HG03457 (cell line): ENCODE measurements at regions not wholly inside any gene's neighbourhood (a gene's known extent, or its start where the extent isn't known, plus 50 kb on each side); places are given as distances from the start of the nearest gene placed in this dataset.

ENCODE experiments used
- ATAC-seq: cut with Tn5 transposase; IDR thresholded peaks from one replicate; pipeline ENCODE4 v1.9.1; 2021; ENCODE audit warnings: moderate number of reproducible peaks; ENCODE audit not compliant: unreplicated experiment

GRCh38 chr13:59337070-59337469 lies 826.7 kb downstream of the DIAPH3 start:
- no peak for ATAC-seq

- ATAC-seq: no peak
Observed at GRCh38 chr13:59340151-59340550, 823.6 kb downstream of the DIAPH3 start.

- no peak for ATAC-seq
Observed at GRCh38 chr13:59340581-59340980, 823.1 kb downstream of the DIAPH3 start.

- ATAC-seq: no peak
Observed at GRCh38 chr13:59342400-59342799, 821.3 kb downstream of the DIAPH3 start.

GRCh38 chr13:59343132-59343531 lies 820.6 kb downstream of the DIAPH3 start:
- no peak for ATAC-seq

GRCh38 chr13:59343993-59344822 lies 819.5 kb downstream of the DIAPH3 start:
- ATAC-seq: no peak

GRCh38 chr13:59345311-59345710 lies 818.4 kb downstream of the DIAPH3 start:
- ATAC-seq: no peak

- no peak for ATAC-seq
Observed at GRCh38 chr13:59346999-59347723, 816.6 kb downstream of the DIAPH3 start.

GRCh38 chr13:59348617-59349016 lies 815.1 kb downstream of the DIAPH3 start:
- no peak for ATAC-seq

- ATAC-seq: no peak
Observed at GRCh38 chr13:59352600-59352999, 811.1 kb downstream of the DIAPH3 start.

GRCh38 chr13:59354665-59355369 lies 808.9 kb downstream of the DIAPH3 start:
- no peak for ATAC-seq

- ATAC-seq: no peak
Observed at GRCh38 chr13:59356607-59357006, 807.1 kb downstream of the DIAPH3 start.

- ATAC-seq: no peak
Observed at GRCh38 chr13:59358014-59358413, 805.7 kb downstream of the DIAPH3 start.

- ATAC-seq: no peak
Observed at GRCh38 chr13:59360108-59360507, 803.6 kb downstream of the DIAPH3 start.

GRCh38 chr13:59360916-59361315 lies 802.8 kb downstream of the DIAPH3 start:
- ATAC-seq: no peak

- ATAC-seq: no peak
Observed at GRCh38 chr13:59363313-59363712, 800.4 kb downstream of the DIAPH3 start.

GRCh38 chr13:59363947-59364346 lies 799.8 kb downstream of the DIAPH3 start:
- no peak for ATAC-seq

- ATAC-seq: no peak
Observed at GRCh38 chr13:59364641-59365085, 799.1 kb downstream of the DIAPH3 start.

- no peak for ATAC-seq
Observed at GRCh38 chr13:59367467-59367866, 796.3 kb downstream of the DIAPH3 start.

- no peak for ATAC-seq
Observed at GRCh38 chr13:59367904-59368303, 795.8 kb downstream of the DIAPH3 start.

GRCh38 chr13:59368693-59369092 lies 795.0 kb downstream of the DIAPH3 start:
- ATAC-seq: no peak

GRCh38 chr13:59371229-59371628 lies 792.5 kb downstream of the DIAPH3 start:
- no peak for ATAC-seq
